Suprapubic skin (tissue), 3 donors: ENCODE measurements at regions not wholly inside any gene's neighbourhood (a gene's known extent, or its start where the extent isn't known, plus 50 kb on each side); places are given as distances from the start of the nearest gene placed in this dataset.

Experiments used
- POLR2A ChIP-seq, 2 donors: fragments of 450-650 bp; IDR thresholded peaks; one replicate each; pipeline ENCODE4 v1.6.1; 2017; ENCODE audit warnings: antibody characterized with exemption in 2 of 2, mild to moderate bottlenecking in 2 of 2, moderate library complexity in 2 of 2
- TF ChIP-seq, protein P1 (sequence below), 2 donors: fragments of 200-600 bp in 1 of 2; fragments of 450-650 bp in 1 of 2; sonication (generic) in 1 of 2; IDR thresholded peaks; one replicate each; pipeline ENCODE4 v1.5.1; 2016 to 2019; ENCODE audit warnings: antibody characterized with exemption in 2 of 2, mild to moderate bottlenecking in 1 of 2, moderate library complexity in 1 of 2

DNA sequence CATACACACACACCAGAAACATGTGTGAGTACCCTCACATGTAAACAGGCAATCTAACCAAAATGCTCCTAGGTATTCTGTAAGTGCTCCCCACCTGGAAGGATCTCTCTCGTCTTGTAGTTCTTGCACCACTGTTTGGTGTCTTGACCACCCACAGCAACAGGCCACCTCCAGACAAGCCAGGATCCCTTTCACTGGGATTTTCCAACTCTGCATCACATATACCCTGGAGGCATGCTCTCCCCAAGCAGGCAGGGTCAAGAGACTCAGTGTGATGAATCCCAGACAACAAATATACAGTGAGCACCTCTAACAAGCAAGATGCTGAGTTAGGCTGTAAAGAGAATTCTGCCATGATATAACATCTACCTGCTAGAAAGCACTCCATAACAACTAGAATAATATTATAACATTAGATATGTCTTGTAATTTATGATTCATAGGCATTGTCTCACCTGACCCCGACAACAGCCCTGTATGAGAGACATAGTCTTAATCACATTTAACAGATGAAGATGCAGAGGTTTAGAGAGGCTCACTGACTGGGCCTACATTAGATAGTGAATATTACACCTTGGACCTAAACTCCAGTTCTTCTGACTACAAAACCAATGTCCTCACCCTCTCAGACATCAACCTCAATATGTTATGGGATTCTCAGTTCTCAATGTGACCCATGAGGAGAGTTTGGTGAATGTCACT lies 76.5 kb upstream of the BCL6 start:
- TF ChIP-seq, protein P1, sequence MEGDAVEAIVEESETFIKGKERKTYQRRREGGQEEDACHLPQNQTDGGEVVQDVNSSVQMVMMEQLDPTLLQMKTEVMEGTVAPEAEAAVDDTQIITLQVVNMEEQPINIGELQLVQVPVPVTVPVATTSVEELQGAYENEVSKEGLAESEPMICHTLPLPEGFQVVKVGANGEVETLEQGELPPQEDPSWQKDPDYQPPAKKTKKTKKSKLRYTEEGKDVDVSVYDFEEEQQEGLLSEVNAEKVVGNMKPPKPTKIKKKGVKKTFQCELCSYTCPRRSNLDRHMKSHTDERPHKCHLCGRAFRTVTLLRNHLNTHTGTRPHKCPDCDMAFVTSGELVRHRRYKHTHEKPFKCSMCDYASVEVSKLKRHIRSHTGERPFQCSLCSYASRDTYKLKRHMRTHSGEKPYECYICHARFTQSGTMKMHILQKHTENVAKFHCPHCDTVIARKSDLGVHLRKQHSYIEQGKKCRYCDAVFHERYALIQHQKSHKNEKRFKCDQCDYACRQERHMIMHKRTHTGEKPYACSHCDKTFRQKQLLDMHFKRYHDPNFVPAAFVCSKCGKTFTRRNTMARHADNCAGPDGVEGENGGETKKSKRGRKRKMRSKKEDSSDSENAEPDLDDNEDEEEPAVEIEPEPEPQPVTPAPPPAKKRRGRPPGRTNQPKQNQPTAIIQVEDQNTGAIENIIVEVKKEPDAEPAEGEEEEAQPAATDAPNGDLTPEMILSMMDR (IDR thresholded peaks at IDR 0.05) = no peak
- TF ChIP-seq POLR2A (IDR thresholded peaks at IDR 0.05) = no peak
